Cardiac muscle cell (in vitro differentiated cells and primary cell): ENCODE measurements at regions not wholly inside any gene's neighbourhood (a gene's known extent, or its start where the extent isn't known, plus 50 kb on each side); places are given as distances from the start of the nearest gene placed in this dataset.

Source experiments
- DNase-seq, 2 donors: peaks; one replicate each; pipeline versions ENCODE4 v3.0.0 to v3.0.0-alpha.2; 2010 to 2017; ENCODE audit warnings: low read depth in 1 of 2, low spot score in 1 of 2
- H3K27ac ChIP-seq: fragments of 200-600 bp; sonication (generic); 2 replicates; pipeline ENCODE4 v1.5.1; 2016
- H3K27me3 ChIP-seq: fragments of 200-600 bp; sonication (generic); 2 replicates; pipeline ENCODE4 v1.6.0; 2016; ENCODE audit warnings: control low read depth
- H3K36me3 ChIP-seq: fragments of 200-600 bp; sonication (generic); 2 replicates; pipeline ENCODE4 v1.5.1; 2016; ENCODE audit warnings: control low read depth
- H3K4me1 ChIP-seq: fragments of 200-600 bp; sonication (generic); 2 replicates; pipeline ENCODE4 v1.8.1; 2017; ENCODE audit warnings: low read depth, mild to moderate bottlenecking, mixed run types
- H3K4me3 ChIP-seq: fragments of 200-600 bp; sonication (generic); 2 replicates; pipeline ENCODE4 v1.5.1; 2016; ENCODE audit warnings: mild to moderate bottlenecking
- H3K9me3 ChIP-seq: fragments of 200-600 bp; sonication (generic); 2 replicates; pipeline ENCODE4 v1.5.1; 2017; ENCODE audit warnings: low read depth, mild to moderate bottlenecking, control low read depth
- CTCF ChIP-seq: IDR thresholded peaks from 2 replicates; pipeline ENCODE4 v1.5.1; 2012; ENCODE audit warnings: low read depth, mild to moderate bottlenecking, low read length

GRCh38 chr9:106682420-106682819 lies 180.5 kb upstream of the ZNF462 start:
- H3K4me1 ChIP-seq: no peaks in the 10 kb centered on the region
- H3K9me3 ChIP-seq: no peaks in the 10 kb centered on the region
- H3K27ac ChIP-seq: no peak overlapping the region
- no peak for TF ChIP-seq CTCF
- peak in 1 of 2 donors; percentile 27 for DNase-seq
- no peaks in the 10 kb centered on the region for H3K27me3 ChIP-seq
- no peak overlapping the region for H3K4me3 ChIP-seq
- H3K36me3 ChIP-seq: no peaks in the 10 kb centered on the region

GRCh38 chr9:106683454-106683853 lies 179.5 kb upstream of the ZNF462 start:
- no peaks in the 10 kb centered on the region for H3K4me1 ChIP-seq
- TF ChIP-seq CTCF: no peak
- H3K27ac ChIP-seq: no peak overlapping the region
- H3K4me3 ChIP-seq: no peak overlapping the region
- H3K36me3 ChIP-seq: no peaks in the 10 kb centered on the region
- no peaks in the 10 kb centered on the region for H3K27me3 ChIP-seq
- no peaks in the 10 kb centered on the region for H3K9me3 ChIP-seq
- DNase-seq: no peak

DNA sequence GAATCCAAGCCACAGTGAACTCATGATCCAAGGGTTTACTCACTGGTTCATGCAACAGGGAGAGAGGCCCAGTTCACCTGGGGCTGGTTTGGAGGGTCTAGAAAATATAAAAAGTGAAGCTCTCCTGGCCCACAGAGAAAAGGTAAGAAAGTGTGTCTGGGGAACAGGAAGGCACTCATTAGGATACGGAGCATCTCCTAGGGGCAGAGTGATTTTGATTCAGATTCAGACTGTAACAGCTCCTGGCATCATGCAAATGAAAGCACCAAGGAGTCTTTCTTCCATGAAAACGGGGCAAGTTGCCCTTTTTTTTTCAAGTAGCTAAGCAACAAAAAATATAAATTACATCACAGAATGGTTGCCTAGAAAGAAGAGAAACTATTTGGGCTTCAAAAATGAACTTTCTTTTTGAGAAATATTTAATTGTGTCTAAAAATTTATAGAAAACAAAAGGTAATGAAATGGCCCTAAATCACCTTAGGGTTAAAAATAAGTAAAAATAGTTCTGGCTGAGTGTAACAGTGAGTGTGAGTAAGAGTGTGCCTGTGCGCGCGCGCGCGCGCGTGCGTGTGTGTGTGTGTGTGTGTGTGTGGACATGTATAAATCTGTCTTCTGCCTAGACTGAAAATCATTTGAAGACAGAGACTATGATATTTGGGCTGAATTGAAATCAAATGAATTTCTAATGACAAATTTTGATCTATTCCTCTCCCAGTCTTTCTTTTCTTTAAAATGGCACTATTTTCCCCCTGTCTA lies 177.8 kb upstream of the ZNF462 start:
- DNase-seq: no peak
- Histone ChIP-seq H3K4me1 (no peaks in the 10 kb centered on the region), H3K36me3 (no peaks in the 10 kb centered on the region), H3K9me3 (no peaks in the 10 kb centered on the region), H3K4me3 (no peak overlapping the region), H3K27ac (no peak overlapping the region), H3K27me3 (no peaks in the 10 kb centered on the region)
- TF ChIP-seq CTCF: no peak

DNA sequence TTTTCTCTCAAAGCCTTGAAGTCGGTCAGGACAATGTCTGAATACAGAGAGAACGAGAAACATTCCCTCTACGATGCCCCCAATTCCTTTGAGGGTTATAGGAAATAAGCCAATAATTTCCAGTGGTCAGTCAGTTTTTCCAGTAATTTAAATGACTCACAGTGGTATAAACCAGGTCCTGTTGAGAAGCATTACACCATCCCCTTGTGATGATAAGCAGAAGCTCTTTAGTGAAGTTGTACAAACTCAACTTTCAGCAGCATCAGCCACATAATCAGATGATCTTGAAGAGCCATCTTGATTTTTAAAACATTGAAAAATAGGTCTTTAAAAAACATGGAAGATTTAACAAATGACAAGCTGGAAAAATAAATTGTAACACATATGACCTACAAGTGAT lies 173.9 kb upstream of the ZNF462 start:
- Histone ChIP-seq H3K4me1 (no peaks in the 10 kb centered on the region), H3K27me3 (no peaks in the 10 kb centered on the region), H3K9me3 (no peaks in the 10 kb centered on the region), H3K36me3 (no peaks in the 10 kb centered on the region), H3K4me3 (no peak overlapping the region), H3K27ac (no peak overlapping the region)
- peak in 1 of 2 donors; percentile 68 for DNase-seq
- TF ChIP-seq CTCF: no peak

- no peaks in the 10 kb centered on the region for H3K27me3 ChIP-seq
- no peak overlapping the region for H3K4me3 ChIP-seq
- no peaks in the 10 kb centered on the region for H3K36me3 ChIP-seq
- no peaks in the 10 kb centered on the region for H3K9me3 ChIP-seq
- H3K4me1 ChIP-seq: no peaks in the 10 kb centered on the region
- no peak for DNase-seq
- no peak overlapping the region for H3K27ac ChIP-seq
- TF ChIP-seq CTCF: no peak
Measured at GRCh38 chr9:106691627-106692026, 171.3 kb upstream of the ZNF462 start.
